Activated T-helper 1 cell treated with anti-CD3 and anti-CD28 coated beads, Interleukin-12 subunit alpha, Interleukin-12 subunit beta, Interleukin-2, Interleukin-4 antibody, amounts not matched to agents 30 ng/mL and 10 ng/mL and 1 ng/mL, durations not matched to agents 14 hours and 24 hours and 36 hours (primary cell): ENCODE measurements at regions not wholly inside any gene's neighbourhood (a gene's known extent, or its start where the extent isn't known, plus 50 kb on each side); places are given as distances from the start of the nearest gene placed in this dataset.
"Not testable (repeated sequence)": the region's sequence is repeated elsewhere in the genome, so short reads cannot be mapped to it uniquely, and the experiment has no call there.

Source experiments
- DNase-seq: peaks from one replicate; pipeline ENCODE4 v3.0.0; 2021; ENCODE audit warnings: low spot score
- H3K27ac Mint-ChIP-seq: one replicate; pipeline ENCODE4 v1.8.0; 2021; ENCODE audit warnings: mild to moderate bottlenecking, mixed read lengths
- H3K27me3 Mint-ChIP-seq: one replicate; pipeline ENCODE4 v1.8.0; 2022; ENCODE audit warnings: mild to moderate bottlenecking, moderate library complexity, mixed read lengths; ENCODE audit not compliant: insufficient read depth
- H3K36me3 Mint-ChIP-seq: one replicate; pipeline ENCODE4 v1.8.0; 2021; ENCODE audit warnings: low read depth, mixed read lengths
- H3K4me1 Mint-ChIP-seq: one replicate; pipeline ENCODE4 v1.8.0; 2021; ENCODE audit warnings: low read depth, mixed read lengths
- H3K4me3 Mint-ChIP-seq: one replicate; pipeline ENCODE4 v1.8.0; 2021; ENCODE audit warnings: mild to moderate bottlenecking, moderate library complexity, mixed read lengths
- H3K9me3 Mint-ChIP-seq: one replicate; pipeline ENCODE4 v1.8.0; 2021; ENCODE audit warnings: mixed read lengths
- intact Hi-C: fragments of 100-400 bp; cut with micrococcal nuclease; formaldehyde crosslinking; loops from one replicate; pipeline ENCODE4 v1.15.1; 2024

DNA sequence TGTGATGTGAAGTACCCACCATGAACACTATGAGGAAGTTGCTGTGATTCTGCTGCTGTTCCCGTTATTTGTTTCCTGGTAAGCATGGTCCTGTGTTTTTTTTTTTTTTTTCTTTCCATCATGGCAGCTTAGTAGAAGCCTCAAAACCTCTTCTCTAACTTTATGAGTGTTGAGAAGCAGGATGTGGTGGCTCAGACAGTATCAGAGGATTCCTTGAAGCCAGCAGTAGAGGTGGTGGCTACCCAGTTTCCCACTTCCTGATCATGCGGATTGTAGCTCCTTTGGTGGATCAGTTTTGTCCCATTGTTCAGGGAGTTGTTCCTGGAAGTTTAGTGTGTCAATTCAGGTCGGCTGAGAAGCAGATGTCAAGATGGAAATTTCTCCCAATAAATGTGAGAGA is 175.8 kb downstream of the ATP23 start:
- Mint-ChIP-seq H3K4me3 (no peak overlapping the region), H3K4me1 (no peaks in the 10 kb centered on the region), H3K27ac (no peak overlapping the region), H3K36me3 (no peaks in the 10 kb centered on the region), H3K9me3 (no peaks in the 10 kb centered on the region), H3K27me3 (no peaks in the 10 kb centered on the region)
- intact Hi-C loops = no loop called here
- no peak for DNase-seq

DNA sequence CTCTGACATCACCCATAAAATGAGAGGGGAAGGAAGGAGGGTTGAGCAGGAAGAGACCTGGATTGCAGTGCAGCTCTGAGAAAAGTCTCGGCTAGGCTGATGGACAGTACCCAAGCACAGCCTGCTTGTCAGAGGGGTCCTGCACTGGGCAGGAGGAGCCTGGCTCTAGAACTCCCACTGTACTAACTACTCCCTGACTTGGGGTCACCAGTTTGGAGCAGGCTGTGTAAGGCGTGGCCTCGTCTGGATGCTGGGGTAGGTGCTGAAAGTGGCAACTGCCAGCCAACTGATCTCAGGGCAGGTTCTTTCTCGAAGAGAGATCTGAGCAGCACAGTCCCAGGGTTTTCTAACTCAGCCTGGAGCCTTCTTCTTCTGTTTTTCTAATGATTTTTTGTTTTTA is 176.3 kb downstream of the ATP23 start:
- Mint-ChIP-seq H3K4me1 (no peaks in the 10 kb centered on the region), H3K4me3 (no peak overlapping the region), H3K27me3 (no peaks in the 10 kb centered on the region), H3K27ac (no peak overlapping the region), H3K9me3 (no peaks in the 10 kb centered on the region), H3K36me3 (no peaks in the 10 kb centered on the region)
- no peak for DNase-seq
- intact Hi-C loops = no loop called here

DNA sequence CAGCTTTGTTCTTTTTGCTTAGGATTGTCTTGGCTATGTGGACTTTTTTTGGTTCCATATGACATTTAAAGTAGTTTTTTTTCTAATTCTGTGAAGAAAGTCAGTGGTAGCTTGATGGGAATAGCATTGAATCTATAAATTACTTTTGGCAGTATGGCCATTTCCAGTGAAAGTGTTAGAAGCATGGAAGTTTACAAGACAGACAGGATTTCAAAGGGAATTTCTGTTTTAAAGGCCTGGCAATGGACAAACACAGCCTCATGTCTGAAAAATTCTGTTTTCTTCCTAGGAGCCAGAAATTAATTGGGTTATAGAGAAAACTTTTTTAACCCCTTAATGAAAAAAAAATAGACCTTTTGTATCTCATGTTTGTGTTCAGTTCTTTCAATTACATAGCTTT is 184.4 kb downstream of the ATP23 start:
- H3K27me3 Mint-ChIP-seq, H3K4me3 Mint-ChIP-seq, H3K36me3 Mint-ChIP-seq, H3K9me3 Mint-ChIP-seq, H3K27ac Mint-ChIP-seq, DNase-seq, H3K4me1 Mint-ChIP-seq, intact Hi-C loops: not testable (repeated sequence)

DNA sequence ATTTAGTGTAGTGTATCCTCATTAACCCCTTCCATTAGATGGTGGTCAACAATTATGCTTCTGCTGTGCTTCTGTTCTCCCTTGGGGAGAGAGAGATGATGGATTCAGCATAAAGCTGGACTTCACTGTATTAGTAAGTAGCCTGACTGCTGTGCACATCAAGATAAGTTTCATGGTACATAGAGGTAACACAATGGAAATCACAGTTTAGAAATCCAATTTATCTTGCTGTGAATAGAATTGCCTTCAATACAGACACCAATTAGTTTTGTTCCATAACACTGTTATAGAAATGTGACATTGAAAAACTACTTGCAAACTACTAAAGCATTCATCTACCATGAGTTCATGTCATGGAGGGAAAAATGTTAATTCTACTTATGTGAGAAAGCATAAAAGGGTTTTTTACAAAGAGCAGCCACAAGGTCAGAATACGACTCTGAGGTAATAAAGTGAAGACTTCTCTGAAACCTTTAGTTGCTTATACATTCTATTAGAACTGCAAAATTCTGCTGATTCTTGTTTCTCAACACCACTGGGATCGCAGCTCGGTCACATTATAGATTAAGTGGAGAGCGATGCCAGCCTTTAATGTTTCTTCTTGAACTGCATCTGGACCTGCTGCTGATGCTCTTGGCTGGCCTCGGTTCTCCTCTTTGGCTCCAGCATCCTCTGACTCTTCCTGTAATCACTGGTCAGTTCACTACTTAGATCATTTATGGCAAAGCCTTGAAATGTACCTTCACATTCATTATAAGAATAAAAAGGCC is 190.8 kb downstream of the ATP23 start:
- Mint-ChIP-seq H3K4me1 (no peaks in the 10 kb centered on the region), H3K9me3 (no peaks in the 10 kb centered on the region), H3K27ac (no peak overlapping the region), H3K36me3 (no peaks in the 10 kb centered on the region), H3K4me3 (no peak overlapping the region), H3K27me3 (no peaks in the 10 kb centered on the region)
- intact Hi-C loops = no loop called here
- no peak for DNase-seq

DNA sequence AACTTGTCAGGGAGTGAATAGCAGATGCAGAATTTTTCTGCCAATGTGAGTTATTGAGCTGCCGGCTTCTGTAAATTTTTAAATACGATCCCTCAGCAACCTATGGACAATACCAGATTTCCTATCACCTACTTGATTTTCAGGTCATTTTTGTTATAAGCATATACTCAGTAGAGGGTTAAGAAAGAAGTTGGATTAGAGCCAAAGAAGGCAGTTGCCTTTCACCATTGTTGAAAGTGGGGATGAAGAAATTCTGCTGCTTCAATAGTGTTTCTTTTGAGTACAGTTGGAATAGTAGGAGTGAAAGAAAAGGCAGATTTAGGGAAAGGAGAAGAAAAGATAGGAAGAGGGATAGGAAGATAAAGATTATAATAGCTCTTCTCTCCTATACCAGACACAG is 197.1 kb downstream of the ATP23 start:
- Mint-ChIP-seq H3K36me3 (no peaks in the 10 kb centered on the region), H3K27me3 (no peaks in the 10 kb centered on the region), H3K4me3 (no peak overlapping the region), H3K27ac (no peak overlapping the region), H3K9me3 (no peaks in the 10 kb centered on the region), H3K4me1 (no peaks in the 10 kb centered on the region)
- DNase-seq = no peak
- intact Hi-C loops = no loop called here

DNA sequence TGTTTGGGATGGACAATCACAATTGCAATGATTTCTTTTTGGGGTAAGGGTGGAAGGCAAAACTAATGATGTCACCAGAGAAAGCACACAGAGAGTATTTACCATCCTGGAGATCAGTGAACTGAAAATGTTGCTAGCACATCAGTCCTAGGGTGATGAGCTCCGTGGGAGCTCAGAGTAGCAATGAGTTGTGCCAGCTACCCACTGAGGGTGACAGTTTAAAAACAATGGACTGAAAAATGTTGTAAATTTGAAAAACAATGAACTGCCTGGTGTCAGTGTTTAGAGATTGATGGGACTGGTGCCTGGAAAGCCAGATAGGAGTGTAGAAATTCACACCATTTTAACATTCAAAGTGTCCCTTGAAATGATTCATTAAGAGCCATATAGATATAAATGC is 198.5 kb downstream of the ATP23 start:
- Mint-ChIP-seq H3K4me1 (no peaks in the 10 kb centered on the region), H3K27ac (no peak overlapping the region), H3K36me3 (no peaks in the 10 kb centered on the region), H3K27me3 (no peaks in the 10 kb centered on the region), H3K4me3 (no peak overlapping the region), H3K9me3 (peaks cover 3% of the 10 kb centered on the region)
- intact Hi-C loops = no loop called here
- no peak for DNase-seq

DNA sequence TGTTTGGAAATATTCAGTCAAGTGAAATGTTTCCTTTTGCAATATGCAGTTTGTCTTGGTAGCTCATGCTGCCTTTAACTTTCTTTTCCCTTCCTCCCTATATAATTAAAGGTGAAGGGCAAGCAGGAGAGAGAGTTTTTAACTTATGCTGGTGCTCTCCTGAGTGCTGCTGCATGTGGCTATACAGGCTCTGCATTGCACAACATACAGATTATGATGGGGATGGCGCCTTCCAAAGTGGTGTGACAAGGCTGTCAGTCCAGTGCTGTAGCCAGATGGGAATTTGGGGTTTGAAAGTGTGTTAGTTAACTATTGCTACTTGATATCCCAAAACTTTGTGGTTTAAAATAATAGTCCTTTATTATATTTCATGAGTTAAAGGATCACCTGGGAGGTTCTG is 199.0 kb downstream of the ATP23 start:
- intact Hi-C loops = no loop called here
- DNase-seq = no peak
- H3K27me3 Mint-ChIP-seq = no peaks in the 10 kb centered on the region
- no peaks in the 10 kb centered on the region for H3K36me3 Mint-ChIP-seq
- no peaks in the 10 kb centered on the region for H3K4me1 Mint-ChIP-seq
- H3K27ac Mint-ChIP-seq = no peak overlapping the region
- peaks cover 6% of the 10 kb centered on the region for H3K9me3 Mint-ChIP-seq
- H3K4me3 Mint-ChIP-seq = no peak overlapping the region

DNA sequence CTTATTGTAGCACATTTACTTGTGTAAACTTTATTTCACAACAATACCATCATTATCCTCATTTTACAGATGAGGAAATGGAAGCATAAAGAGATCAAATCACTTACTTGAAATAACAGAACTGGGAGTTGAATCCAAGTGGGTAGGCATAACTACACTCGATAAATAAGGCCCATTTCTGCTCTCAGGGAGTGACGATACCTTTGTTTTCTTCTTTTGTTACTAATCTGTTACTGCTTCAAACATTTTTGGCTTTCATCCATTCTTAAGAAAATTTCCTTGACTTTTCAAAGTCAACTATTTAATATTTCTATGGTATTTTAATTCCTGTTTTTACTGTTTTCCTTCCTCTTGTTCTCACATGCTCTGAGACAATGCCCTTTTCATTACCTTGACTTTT is 201.6 kb downstream of the ATP23 start:
- H3K27me3 Mint-ChIP-seq = peaks cover 2% of the 10 kb centered on the region
- peaks cover 6% of the 10 kb centered on the region for H3K9me3 Mint-ChIP-seq
- no peak overlapping the region for H3K4me3 Mint-ChIP-seq
- no peak overlapping the region for H3K27ac Mint-ChIP-seq
- intact Hi-C loops = no loop called here
- no peaks in the 10 kb centered on the region for H3K4me1 Mint-ChIP-seq
- no peak for DNase-seq
- no peaks in the 10 kb centered on the region for H3K36me3 Mint-ChIP-seq

DNA sequence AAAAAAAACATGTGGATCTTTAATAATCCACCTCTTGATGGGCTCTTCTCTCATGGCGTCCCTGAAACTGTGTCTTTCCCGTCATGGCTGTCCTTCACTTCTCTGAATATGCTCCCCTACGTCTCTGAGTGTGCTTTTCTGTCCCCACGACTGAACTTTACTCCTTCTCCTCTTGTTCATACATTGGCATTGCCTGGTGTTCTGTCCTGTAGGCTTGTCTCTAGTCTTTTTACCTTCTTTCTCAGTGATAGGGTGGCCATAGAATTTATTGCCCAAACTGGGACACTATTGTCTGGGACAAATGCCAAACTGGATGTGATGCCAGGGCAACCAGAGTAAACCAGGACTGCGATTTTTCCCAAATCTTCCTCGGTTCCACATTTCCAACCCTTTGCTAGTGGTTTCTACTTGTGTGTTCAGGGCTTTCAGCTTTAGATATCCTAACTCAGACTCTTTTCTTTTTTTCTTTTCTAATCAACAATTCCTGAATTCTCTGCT is 202.2 kb downstream of the ATP23 start:
- Mint-ChIP-seq H3K27ac (no peak overlapping the region), H3K4me1 (no peaks in the 10 kb centered on the region), H3K27me3 (peaks cover 2% of the 10 kb centered on the region), H3K36me3 (no peaks in the 10 kb centered on the region), H3K9me3 (peaks cover 6% of the 10 kb centered on the region), H3K4me3 (no peak overlapping the region)
- intact Hi-C loops = no loop called here
- no peak for DNase-seq

DNA sequence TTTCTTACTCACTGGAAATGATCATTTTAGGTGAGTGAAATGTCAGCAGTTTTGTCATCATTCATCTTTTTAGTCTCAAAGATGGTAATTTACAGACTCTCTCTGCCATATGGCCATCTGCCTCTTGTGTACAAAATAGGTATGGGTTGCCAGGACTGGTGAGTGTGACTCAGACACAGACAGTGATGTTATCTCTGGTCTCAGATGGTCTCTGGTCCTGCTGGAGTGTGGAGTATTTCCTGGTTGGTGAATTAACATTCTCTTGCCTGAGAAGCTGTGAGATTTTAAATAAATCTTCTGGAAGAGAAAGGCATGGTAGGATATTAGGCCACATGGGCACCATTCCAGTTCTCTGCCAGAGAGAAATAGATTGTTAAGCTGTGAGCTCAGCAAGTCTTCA is 207.0 kb downstream of the ATP23 start:
- Mint-ChIP-seq H3K36me3 (no peaks in the 10 kb centered on the region), H3K27me3 (peaks cover 2% of the 10 kb centered on the region), H3K27ac (no peak overlapping the region), H3K4me1 (no peaks in the 10 kb centered on the region), H3K4me3 (no peak overlapping the region), H3K9me3 (peaks cover 6% of the 10 kb centered on the region)
- no peak for DNase-seq
- intact Hi-C loops = no loop called here

DNA sequence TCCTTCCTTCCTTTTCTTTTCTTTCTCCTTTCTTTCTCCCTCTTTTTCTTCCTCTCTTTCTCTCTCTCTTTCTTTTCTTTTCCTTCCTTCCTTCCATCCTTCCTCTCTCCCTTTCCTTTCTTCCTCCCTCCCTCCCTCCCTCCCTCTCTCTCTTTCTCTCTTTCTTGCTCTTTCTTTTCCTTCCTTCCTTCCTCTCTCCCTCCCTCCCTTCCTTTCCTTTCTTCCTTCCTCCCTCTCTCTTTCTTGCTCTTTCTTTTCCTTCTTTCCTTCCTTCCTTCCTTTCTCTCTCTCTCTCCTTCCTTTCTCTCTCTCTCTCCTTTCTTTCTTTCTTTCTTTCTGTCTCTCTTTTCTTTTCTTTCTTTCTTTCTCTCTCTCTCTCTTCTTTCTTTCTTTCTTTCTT is 207.6 kb downstream of the ATP23 start:
- H3K4me3 Mint-ChIP-seq = no peak overlapping the region
- H3K27ac Mint-ChIP-seq = no peak overlapping the region
- intact Hi-C loops = no loop called here
- peaks cover 6% of the 10 kb centered on the region for H3K9me3 Mint-ChIP-seq
- no peaks in the 10 kb centered on the region for H3K4me1 Mint-ChIP-seq
- peaks cover 2% of the 10 kb centered on the region for H3K27me3 Mint-ChIP-seq
- H3K36me3 Mint-ChIP-seq = no peaks in the 10 kb centered on the region
- DNase-seq = no peak

DNA sequence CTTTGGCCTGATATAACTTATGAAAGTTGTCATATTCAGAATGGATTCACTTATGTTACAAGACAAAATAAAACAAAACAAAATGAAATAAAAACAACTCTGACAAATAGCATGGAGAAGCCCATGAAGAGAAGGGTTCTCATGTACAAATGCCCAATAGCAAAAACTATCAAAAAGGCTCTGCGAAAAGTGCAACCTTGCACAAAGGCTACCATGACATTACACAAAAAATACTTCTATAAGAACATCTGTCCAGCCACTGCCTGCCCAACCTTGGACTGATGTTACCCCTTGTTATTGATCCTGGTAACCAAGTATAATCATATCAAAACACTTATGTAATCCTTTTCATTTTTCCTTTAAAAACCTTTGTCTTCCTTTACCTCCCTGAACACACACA is 213.0 kb downstream of the ATP23 start:
- no peaks in the 10 kb centered on the region for H3K4me1 Mint-ChIP-seq
- no peaks in the 10 kb centered on the region for H3K27me3 Mint-ChIP-seq
- intact Hi-C loops = no loop called here

DNA sequence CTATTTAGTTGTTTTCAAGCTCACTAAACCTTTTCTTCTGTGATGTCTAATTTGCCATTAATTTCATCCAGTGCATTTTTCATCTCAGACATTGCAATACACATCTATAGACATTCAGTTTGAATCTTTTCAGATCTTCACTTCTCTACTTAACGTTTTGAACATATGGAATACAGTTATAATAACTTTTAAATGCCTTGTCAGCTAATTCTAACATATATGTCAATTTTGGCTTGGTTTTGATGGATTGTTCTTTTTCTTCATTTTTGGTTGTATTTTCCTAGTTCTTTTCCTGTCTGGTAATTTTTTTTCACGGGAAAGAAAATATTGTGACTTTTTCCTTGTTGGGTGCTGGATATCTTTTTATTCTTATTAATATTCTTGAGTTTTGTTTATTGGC is 215.3 kb downstream of the ATP23 start:
- no peaks in the 10 kb centered on the region for H3K27me3 Mint-ChIP-seq
- H3K4me1 Mint-ChIP-seq = no peaks in the 10 kb centered on the region
- no peak overlapping the region for H3K4me3 Mint-ChIP-seq
- DNase-seq = no peak
- H3K36me3 Mint-ChIP-seq = no peaks in the 10 kb centered on the region
- intact Hi-C loops = no loop called here
- no peak overlapping the region for H3K27ac Mint-ChIP-seq
- no peaks in the 10 kb centered on the region for H3K9me3 Mint-ChIP-seq

More for the DNA sequence above, 213.0 kb downstream of the ATP23 start:
- Mint-ChIP-seq H3K27ac (no peak overlapping the region), H3K36me3 (no peaks in the 10 kb centered on the region), H3K9me3 (no peaks in the 10 kb centered on the region), H3K4me3 (no peak overlapping the region)
- DNase-seq = no peak

DNA sequence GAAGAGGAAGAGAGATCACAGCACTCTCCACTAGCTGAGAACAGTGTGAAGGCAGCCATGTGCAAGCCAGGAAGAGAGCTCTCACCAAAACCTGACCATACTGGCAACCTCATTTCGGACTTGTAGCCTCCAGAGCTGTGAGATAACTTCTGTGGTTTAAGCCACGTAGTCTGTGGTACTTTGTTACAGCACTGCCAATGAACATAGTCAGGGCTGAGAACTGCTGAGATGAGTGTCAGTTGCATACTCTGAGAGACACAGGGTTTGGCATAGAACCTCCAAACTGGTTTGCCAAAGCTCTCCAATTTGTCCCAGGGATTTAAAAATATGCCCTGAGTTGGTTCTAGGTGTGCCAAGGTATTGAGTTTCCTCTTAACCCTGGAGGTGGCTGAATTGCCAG is 218.6 kb downstream of the ATP23 start:
- no peak overlapping the region for H3K27ac Mint-ChIP-seq
- no peaks in the 10 kb centered on the region for H3K27me3 Mint-ChIP-seq
- no peaks in the 10 kb centered on the region for H3K36me3 Mint-ChIP-seq
- intact Hi-C loops = no loop called here
- H3K4me1 Mint-ChIP-seq = no peaks in the 10 kb centered on the region
- no peak for DNase-seq
- H3K4me3 Mint-ChIP-seq = no peak overlapping the region
- H3K9me3 Mint-ChIP-seq = no peaks in the 10 kb centered on the region
